ENCODE measurements at regions not wholly inside any gene's neighbourhood (a gene's known extent, or its start where the extent isn't known, plus 50 kb on each side); places are given as distances from the start of the nearest gene placed in this dataset.

DNA sequence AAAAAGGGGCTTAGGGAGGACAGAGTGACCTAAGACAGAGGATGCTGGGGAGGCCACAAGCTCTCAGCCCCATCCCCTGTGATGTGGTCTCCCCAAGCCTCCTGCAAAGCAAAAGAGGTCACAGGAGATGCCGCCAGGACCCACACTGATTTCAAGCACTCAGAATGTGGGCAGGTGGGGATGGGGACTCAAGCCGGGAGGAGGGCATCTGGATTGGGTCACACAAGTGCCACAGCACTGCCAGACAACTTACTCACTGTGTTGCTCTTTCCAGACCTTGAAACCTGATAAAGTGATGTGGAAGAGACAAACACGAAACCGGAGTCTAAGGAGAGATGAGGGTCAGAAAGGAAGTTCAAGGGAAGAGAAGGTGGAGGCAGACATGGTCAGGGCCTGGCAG, 95.7 kb downstream of the TTC32 start:
- Mint-ChIP-seq H3K27me3 (peaks cover 12% of the 10 kb centered on the region), H3K4me1 (no peaks in the 10 kb centered on the region), H3K27ac (no peak overlapping the region), H3K4me3 (no peak overlapping the region), H3K9me3 (ENCODE audit: insufficient read depth) (no peaks in the 10 kb centered on the region)
- WGBS (ENCODE audit: insufficient coverage) = 94% methylated on average over 2 of the region's 4 CpGs
- DNase-seq = no peak
- no peak overlapping the region for H3K9ac ChIP-seq (ENCODE audit: low read length)
- H4K20me1 ChIP-seq (ENCODE audit: control insufficient read depth, insufficient read depth, low read length, poor library complexity, severe bottlenecking) = no peaks in the 10 kb centered on the region
- H3K27me3 ChIP-seq (replicated peaks in 1 of 4; ENCODE audit: control extremely low read depth in 1 of 4, control insufficient read depth in 3 of 4, insufficient read depth in 4 of 4, low read length in 3 of 4) = no peaks in the 10 kb centered on the region
- H3K36me3 ChIP-seq (replicated peaks in 1 of 2; ENCODE audit: control extremely low read depth in 1 of 2, control insufficient read depth in 1 of 2, extremely low read depth in 1 of 2, insufficient read depth in 2 of 2, low read length in 1 of 2) = no peaks in the 10 kb centered on the region
- no peak overlapping the region for H3K27ac ChIP-seq (ENCODE audit: low read length in 2 of 2)
- H3K4me1 ChIP-seq (ENCODE audit: control insufficient read depth in 2 of 2, insufficient read depth in 2 of 2, low read length in 2 of 2) = no peaks in the 10 kb centered on the region
- no peak for ATAC-seq (ENCODE audit: low read depth)
- no peak overlapping the region for H3K4me3 ChIP-seq (ENCODE audit: control extremely low read depth in 1 of 5, extremely low read depth in 1 of 5, insufficient read depth in 1 of 5, low read depth in 2 of 5, low read length in 4 of 5)
- TF ChIP-seq CTCF (IDR thresholded peaks at IDR 0.05) (no peak), EZH2 (IDR thresholded peaks at IDR 0.05; ENCODE audit: borderline replicate concordance, insufficient read depth, low read depth, low read length, poor library complexity, severe bottlenecking) (no peak)
- H2AFZ ChIP-seq (ENCODE audit: insufficient read depth, low read depth, low read length, poor library complexity, severe bottlenecking) = no peak overlapping the region
- ChIA-PET CTCF (no interaction called here), POLR2A (no interaction called here)
- H3K9me3 ChIP-seq (ENCODE audit: control extremely low read depth in 1 of 3, control insufficient read depth in 2 of 3, insufficient read depth in 1 of 3, low read length in 2 of 3) = peaks cover 0 to 7% (median 0%) of the 10 kb centered on the region in 3 donors
- intact Hi-C loops (cut with micrococcal nuclease) = no loop called here
- no peak overlapping the region for H3K4me2 ChIP-seq (replicated peaks; ENCODE audit: low read depth, low read length, poor library complexity, severe bottlenecking)
- no peaks in the 10 kb centered on the region for H3K79me2 ChIP-seq (ENCODE audit: control insufficient read depth, insufficient read depth, low read length)

DNA sequence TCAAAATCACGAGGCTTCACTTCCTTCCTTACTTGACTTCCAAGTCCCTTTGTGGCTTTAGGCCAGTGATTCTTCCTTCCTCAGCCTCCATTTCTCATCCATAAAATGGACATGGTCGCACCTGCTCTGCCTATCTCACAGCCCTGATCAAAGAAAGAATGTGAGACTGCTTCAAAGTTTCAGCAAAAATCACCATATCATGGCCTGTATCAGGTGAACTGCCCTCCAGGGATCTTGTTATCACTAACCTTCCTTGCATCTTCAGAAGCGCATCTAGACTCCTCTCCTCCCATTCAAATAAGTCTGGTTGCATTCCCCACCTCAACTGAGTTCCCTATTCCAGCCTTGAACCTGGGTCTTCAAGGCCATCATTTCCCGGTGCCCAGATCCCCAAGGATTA, 96.5 kb downstream of the TTC32 start:
- no peak overlapping the region for H3K27ac Mint-ChIP-seq
- intact Hi-C loops (cut with micrococcal nuclease) = no loop called here
- DNase-seq = no peak
- POLR2A ChIA-PET = no interaction called here
- H3K4me1 Mint-ChIP-seq = no peaks in the 10 kb centered on the region
- no peak overlapping the region for H3K27ac ChIP-seq (ENCODE audit: low read length in 2 of 2)
- peaks cover 12% of the 10 kb centered on the region for H3K27me3 Mint-ChIP-seq
- no peak overlapping the region for H3K4me2 ChIP-seq (replicated peaks; ENCODE audit: low read depth, low read length, poor library complexity, severe bottlenecking)
- H3K4me3 Mint-ChIP-seq = no peak overlapping the region
- no peaks in the 10 kb centered on the region for H3K79me2 ChIP-seq (ENCODE audit: control insufficient read depth, insufficient read depth, low read length)
- no peaks in the 10 kb centered on the region for H3K9me3 Mint-ChIP-seq (ENCODE audit: insufficient read depth)
- H2AFZ ChIP-seq (ENCODE audit: insufficient read depth, low read depth, low read length, poor library complexity, severe bottlenecking) = no peak overlapping the region
- peaks cover 0 to 5% (median 0%) of the 10 kb centered on the region in 3 donors for H3K9me3 ChIP-seq (ENCODE audit: control extremely low read depth in 1 of 3, control insufficient read depth in 2 of 3, insufficient read depth in 1 of 3, low read length in 2 of 3)
- H3K4me1 ChIP-seq (ENCODE audit: control insufficient read depth in 2 of 2, insufficient read depth in 2 of 2, low read length in 2 of 2) = no peaks in the 10 kb centered on the region
- CTCF ChIA-PET = no interaction called here
- 84% methylated on average over 3 of the region's 4 CpGs for WGBS (ENCODE audit: insufficient coverage)
- H4K20me1 ChIP-seq (ENCODE audit: control insufficient read depth, insufficient read depth, low read length, poor library complexity, severe bottlenecking) = no peaks in the 10 kb centered on the region
- no peaks in the 10 kb centered on the region for H3K27me3 ChIP-seq (replicated peaks in 1 of 4; ENCODE audit: control extremely low read depth in 1 of 4, control insufficient read depth in 3 of 4, insufficient read depth in 4 of 4, low read length in 3 of 4)
- H3K4me3 ChIP-seq (ENCODE audit: control extremely low read depth in 1 of 5, extremely low read depth in 1 of 5, insufficient read depth in 1 of 5, low read depth in 2 of 5, low read length in 4 of 5) = no peak overlapping the region
- TF ChIP-seq EZH2 (IDR thresholded peaks at IDR 0.05; ENCODE audit: borderline replicate concordance, insufficient read depth, low read depth, low read length, poor library complexity, severe bottlenecking) (no peak), CTCF (IDR thresholded peaks at IDR 0.05) (no peak)
- no peaks in the 10 kb centered on the region for H3K36me3 ChIP-seq (replicated peaks in 1 of 2; ENCODE audit: control extremely low read depth in 1 of 2, control insufficient read depth in 1 of 2, extremely low read depth in 1 of 2, insufficient read depth in 2 of 2, low read length in 1 of 2)
- no peak overlapping the region for H3K9ac ChIP-seq (ENCODE audit: low read length)
- ATAC-seq (ENCODE audit: low read depth) = no peak

Data from B cell (primary cell).